ENCODE measurements at regions not wholly inside any gene's neighbourhood (a gene's known extent, or its start where the extent isn't known, plus 50 kb on each side); places are given as distances from the start of the nearest gene placed in this dataset.
"Not testable (repeated sequence)": the region's sequence is repeated elsewhere in the genome, so short reads cannot be mapped to it uniquely, and the experiment has no call there.

- DNase-seq, result not testable (repeated sequence)
These were observed 61.3 kb downstream of the SYF2 start for GRCh38 chr1:25171013-25171412.

DNA sequence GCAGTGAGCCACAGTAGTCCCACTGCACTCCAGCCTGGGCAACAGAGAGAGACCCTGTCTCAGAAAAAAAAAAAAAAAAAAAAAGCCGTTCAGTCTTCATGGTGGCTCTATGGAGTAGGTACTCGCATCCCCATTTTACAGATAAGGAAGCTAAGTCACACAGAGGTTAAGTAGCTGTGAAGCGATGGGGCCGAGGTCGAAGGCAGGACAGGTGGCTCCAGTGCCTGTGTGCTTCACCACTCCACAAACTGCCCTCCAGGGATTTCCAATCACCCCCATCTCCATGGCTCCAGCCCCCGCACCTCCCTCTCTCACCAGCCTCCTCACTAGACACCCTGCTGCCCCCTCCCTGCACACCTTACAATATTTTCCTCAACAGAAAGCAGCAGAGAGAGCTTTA lies 61.9 kb downstream of the SYF2 start:
- no peak for DNase-seq

GRCh38 chr1:25169610-25170009 lies 62.7 kb downstream of the SYF2 start:
- no peak for DNase-seq

DNA sequence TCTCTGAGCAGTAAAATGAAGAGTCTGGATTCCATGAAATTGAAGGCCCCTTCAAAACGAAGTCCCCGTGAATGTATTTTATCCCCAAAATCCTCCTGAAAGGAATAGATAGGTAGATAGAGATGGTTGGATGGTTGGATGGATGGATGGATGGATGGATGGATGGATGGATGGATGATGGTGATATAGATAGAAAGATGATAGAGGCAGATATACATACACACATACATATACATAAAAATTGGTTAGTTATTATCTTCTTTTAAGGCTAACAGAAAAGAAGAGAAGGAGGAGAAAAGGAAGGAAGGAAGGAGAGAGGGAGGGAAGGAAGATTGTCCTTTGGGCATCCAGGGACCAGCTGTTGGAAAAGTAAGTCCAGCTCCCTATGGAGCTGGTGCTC lies 63.1 kb downstream of the SYF2 start:
- no peak for DNase-seq

- no peak for DNase-seq
These were observed 63.9 kb downstream of the SYF2 start for GRCh38 chr1:25168193-25169071.

DNA sequence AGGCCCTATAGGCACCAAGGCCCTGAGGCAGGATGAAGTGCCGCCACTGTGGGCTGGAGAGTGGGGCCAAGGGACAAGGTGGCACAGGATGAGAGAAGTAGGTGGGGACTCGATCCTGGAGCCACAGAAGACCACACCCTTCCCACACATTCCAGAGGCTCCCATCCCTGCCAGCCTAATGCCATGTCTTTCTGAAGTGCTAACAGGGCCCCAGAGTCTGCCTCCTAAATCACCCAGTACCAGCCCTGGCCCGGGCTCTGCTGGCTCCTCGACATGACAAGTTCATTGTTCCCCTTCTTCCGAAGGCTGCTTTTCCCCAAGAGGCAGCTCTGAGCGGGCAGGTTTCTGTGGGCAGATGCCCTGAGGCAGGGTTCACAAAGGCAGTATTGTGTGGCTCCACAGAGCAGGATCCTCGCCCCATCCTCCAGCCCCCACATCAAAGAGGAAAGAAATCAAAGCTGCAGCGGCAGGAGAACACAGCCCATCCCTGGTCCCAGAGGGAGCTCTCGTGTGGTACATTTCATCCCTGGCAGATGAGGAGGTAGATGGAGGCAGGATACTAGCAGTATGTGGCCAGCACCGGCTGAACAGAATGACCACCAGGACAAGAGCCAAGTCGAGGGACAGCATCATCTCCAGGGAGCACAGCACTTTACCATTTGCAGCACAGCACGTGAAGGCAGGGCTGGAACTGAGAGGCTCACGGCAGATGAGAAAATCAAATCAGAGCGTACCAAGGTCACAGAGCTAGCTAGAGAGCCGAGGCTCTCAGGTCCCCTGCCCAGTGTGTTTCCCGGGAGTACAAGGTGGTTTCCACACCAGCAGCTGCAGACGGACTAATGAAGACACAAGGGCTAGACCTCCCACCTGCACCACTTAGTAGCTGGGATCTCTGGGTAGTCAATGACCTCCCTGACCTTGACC lies 64.8 kb downstream of the SYF2 start:
- DNase-seq, result no peak

GRCh38 chr1:25166847-25167246 lies 65.5 kb downstream of the SYF2 start:
- no peak for DNase-seq

- no peak for DNase-seq
These were observed 68.3 kb downstream of the SYF2 start for GRCh38 chr1:25163986-25164385.

- DNase-seq, result no peak
These were observed 70.3 kb downstream of the SYF2 start for GRCh38 chr1:25161981-25162380.

DNA sequence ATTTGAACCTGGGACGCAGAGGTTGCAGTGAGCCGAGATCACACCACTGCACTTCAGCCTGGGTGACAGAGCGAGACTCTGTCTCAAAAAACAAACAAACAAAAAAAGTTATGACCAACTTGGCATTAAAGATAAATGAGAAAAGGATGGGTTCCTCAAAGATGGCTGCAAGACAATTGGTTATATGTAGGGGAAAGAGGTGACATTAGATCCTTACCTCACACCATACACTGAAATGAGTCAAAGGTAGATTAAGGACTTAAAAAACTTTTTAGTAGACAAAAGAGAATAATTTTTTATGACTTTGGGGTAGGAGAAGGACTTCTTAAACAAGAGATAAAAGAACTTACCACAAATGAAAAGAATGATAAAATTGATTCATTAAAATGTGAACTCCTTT lies 74.5 kb downstream of the SYF2 start:
- no peak for DNase-seq

DNA sequence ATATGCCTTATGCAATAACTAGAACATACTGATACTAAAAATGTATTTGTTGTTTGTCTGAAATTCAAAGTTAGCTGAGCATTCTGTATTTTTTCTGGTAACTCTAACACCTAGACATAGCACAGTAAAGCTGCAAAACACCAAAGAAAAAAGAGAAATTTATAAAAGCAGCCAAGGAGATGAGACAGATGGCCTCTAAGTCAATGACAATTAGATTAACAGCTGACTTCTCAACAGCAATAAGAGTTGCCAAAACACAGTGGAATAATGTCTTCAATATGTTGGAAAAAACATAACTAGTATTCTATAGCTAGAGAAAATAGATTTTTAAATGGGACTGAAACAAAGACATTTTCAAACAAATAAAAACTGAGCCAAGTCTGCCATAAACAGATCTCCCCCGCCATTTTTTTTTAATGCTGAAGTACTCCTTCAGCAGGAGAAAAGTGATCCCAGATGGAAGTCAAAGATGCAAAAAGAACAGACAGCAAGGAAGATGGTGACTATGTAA lies 81.3 kb downstream of the SYF2 start:
- no peak for DNase-seq

- DNase-seq, result peak; percentile 62
These were observed 83.5 kb downstream of the SYF2 start for GRCh38 chr1:25148673-25149300.

DNA sequence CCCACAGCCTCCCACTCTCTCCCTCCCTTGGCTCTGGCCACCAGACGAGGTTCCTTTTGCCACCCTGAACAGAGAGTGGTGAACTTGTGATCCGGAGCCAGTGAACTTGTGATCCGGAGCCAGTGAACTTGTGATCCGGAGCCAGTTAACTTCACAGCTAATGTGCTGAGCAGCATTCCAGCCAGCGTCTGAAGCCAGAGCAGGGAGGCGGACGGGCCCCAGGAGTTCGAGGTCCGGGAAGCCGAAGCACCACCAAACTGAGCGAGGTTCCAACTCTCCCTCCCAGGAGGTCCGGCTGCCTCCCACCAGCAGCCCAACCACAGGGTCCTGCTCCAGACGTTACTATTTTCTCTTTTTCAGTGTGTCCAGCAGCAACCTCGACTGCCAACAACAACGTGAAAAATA lies 85.8 kb downstream of the SYF2 start:
- DNase-seq, result no peak

DNA sequence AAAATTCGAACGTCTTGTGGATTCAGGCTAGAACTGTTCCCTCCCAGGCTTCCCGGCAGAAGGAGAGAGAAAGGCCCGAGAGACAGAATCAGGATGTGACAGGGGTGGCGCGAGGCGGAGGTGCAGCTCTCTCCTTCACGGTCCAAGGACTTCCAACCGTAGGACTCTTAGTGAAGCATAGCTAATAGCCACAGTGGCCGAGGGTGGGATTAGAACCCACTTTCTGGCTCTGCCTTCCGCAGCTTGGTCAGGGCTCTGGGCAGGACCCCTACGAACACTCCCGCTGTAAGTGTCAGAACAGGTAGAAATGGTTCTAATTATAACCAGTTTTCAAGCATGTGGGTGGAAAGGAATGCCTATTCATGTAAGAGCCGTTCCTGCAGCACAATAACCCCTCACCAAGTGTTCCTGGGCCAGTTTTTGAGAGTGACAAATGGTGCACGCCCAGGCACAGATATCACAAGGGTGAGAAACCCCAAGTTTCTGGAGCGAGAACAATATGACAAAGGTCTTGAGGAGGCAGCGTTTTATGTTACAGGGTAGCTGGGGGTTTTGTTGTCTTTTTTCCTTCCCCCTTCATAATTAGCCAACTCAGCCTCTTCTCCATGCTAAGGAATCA lies 86.4 kb downstream of the SYF2 start:
- no peak for DNase-seq

GRCh38 chr1:25140073-25140797 lies 92.1 kb downstream of the SYF2 start:
- peak; percentile 83 for DNase-seq

DNA sequence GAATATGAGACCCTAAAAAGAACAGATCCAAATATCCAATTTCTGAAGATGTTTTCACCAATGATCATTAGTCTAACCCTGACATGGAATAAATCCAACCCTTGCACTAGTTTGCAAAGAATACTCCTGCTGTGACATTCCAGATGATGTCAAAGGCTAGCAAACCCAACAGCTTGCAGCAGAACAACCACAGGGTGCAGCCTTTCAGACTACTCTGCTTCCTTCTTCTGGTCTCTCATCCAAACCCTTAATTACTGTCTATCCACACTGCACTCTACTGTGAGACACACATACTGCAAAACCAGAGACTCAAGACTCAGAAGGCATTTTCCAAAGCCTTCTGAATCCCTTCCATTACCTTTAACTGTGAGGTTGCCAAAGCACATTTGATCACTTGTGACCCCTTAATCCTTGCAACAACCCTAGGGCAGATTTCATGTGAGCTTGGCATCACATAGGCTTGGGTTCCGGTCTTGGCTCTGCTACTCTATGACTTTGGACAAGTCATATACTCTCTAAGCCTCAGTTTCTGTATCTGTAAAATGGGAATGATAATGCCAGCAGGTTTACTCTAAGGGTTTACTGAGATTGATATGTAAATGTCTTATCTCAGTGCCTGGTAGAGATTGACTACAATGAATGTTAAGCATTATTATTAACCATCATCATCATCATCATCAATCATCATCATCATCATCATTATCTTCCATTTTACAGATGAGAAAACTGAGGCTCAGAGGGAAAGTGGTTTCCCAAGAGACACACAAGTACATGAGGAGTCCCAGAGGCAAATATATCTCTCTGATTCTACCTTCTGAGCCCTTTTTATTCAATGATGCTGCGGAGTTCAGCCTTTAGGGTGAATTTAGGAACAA lies 94.5 kb downstream of the SYF2 start:
- DNase-seq, result no peak

DNA sequence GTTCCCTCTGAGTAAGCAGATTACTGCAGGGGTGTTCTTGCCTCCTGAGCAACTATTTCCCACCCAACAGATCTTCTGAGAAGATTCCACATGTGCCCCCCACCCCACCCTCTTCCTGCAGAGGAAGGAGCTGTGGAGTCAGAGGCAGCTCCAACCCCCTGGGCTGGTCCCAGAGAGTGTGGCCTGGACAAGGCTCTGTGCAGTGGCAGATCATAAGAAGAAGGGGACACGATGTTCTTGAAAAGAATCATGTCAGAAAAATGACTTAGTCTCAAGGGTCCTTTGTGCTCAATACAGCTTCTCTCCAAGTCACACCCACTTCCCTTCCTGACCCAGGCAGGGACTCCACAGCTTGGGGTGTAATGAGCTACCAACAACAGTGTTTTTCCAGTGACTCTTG lies 95.2 kb downstream of the SYF2 start:
- DNase-seq, result no peak

DNA sequence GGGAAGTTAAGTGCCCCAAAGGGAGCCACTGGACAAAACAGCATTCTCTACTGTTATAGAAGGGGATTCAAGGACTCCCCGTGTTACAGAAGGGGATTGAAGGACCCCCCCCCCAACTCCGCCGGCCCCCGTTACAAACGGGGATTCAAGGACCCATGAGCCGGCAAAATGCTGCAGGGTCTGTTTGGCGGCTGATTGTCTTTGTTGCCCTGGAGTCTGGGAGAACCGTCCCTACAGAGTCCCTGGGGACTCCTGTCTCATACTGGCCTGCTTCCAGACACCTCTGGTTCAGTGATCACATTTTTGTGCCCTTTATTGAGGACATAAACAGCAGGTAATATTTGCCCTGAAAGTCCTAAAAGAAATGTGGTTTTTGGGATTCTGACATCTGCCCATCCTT lies 96.4 kb downstream of the SYF2 start:
- DNase-seq, result no peak

GRCh38 chr1:25134801-25135461 lies 97.4 kb downstream of the SYF2 start:
- DNase-seq, result no peak

DNA sequence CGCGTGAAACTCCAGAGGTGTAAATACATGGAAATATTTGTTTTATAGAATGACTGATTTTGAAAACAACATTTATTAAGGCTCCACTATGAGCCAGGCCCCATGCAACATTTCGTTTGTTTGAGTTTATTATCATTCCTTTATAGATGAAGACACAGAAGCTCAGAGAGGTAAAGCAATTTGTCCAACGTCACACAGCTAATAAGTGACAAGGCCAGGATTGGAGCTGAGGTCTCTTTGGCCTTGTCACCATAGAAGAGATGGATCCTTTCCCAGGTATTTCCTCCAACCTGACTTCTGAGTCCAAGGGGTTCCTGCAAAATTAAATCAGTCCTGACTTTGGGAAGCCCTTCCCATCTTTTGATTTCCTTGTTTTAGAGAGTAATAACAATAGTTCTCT lies 98.0 kb downstream of the SYF2 start:
- no peak for DNase-seq
